Panc1 (cell line): ENCODE measurements at regions not wholly inside any gene's neighbourhood (a gene's known extent, or its start where the extent isn't known, plus 50 kb on each side); places are given as distances from the start of the nearest gene placed in this dataset.

Source experiments
- CTCF ChIP-seq: fragments of 450-650 bp; IDR thresholded peaks from 2 replicates; pipeline ENCODE4 v1.5.1; 2017; ENCODE audit warnings: mild to moderate bottlenecking
- POLR2AphosphoS5 ChIP-seq: IDR thresholded peaks from 2 replicates; pipeline ENCODE4 v1.6.1; 2012; ENCODE audit warnings: mild to moderate bottlenecking, low read depth, low read length, moderate library complexity
- SIN3A ChIP-seq: IDR thresholded peaks from 2 replicates; pipeline ENCODE4 v1.6.1; 2012; ENCODE audit warnings: low read depth, mild to moderate bottlenecking, low read length, moderate library complexity, borderline replicate concordance; ENCODE audit not compliant: insufficient read depth
- TCF7L2 ChIP-seq: IDR thresholded peaks from 2 replicates; pipeline ENCODE4 v1.6.1; 2011; ENCODE audit warnings: mild to moderate bottlenecking, low read depth, low read length, inconsistent platforms
- TF ChIP-seq, protein P1 (sequence below), 2 experiments: IDR thresholded peaks; 2 replicates each; pipeline ENCODE4 v1.6.1; 2011 to 2012; ENCODE audit warnings: low read depth in 2 of 2, control low read depth in 1 of 2, low read length in 1 of 2, mild to moderate bottlenecking in 1 of 2, moderate library complexity in 1 of 2; ENCODE audit not compliant: insufficient read depth in 1 of 2

- TF ChIP-seq SIN3A = no peak
- no peak for TF ChIP-seq CTCF
- TF ChIP-seq TCF7L2 = no peak
- TF ChIP-seq POLR2AphosphoS5 = no peak
- TF ChIP-seq, protein P1, sequence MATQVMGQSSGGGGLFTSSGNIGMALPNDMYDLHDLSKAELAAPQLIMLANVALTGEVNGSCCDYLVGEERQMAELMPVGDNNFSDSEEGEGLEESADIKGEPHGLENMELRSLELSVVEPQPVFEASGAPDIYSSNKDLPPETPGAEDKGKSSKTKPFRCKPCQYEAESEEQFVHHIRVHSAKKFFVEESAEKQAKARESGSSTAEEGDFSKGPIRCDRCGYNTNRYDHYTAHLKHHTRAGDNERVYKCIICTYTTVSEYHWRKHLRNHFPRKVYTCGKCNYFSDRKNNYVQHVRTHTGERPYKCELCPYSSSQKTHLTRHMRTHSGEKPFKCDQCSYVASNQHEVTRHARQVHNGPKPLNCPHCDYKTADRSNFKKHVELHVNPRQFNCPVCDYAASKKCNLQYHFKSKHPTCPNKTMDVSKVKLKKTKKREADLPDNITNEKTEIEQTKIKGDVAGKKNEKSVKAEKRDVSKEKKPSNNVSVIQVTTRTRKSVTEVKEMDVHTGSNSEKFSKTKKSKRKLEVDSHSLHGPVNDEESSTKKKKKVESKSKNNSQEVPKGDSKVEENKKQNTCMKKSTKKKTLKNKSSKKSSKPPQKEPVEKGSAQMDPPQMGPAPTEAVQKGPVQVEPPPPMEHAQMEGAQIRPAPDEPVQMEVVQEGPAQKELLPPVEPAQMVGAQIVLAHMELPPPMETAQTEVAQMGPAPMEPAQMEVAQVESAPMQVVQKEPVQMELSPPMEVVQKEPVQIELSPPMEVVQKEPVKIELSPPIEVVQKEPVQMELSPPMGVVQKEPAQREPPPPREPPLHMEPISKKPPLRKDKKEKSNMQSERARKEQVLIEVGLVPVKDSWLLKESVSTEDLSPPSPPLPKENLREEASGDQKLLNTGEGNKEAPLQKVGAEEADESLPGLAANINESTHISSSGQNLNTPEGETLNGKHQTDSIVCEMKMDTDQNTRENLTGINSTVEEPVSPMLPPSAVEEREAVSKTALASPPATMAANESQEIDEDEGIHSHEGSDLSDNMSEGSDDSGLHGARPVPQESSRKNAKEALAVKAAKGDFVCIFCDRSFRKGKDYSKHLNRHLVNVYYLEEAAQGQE (IDR thresholded peaks at IDR 0.05; ENCODE audit: insufficient read depth in 1 of 2, low read depth in 2 of 2, low read length in 1 of 2) = no peak
Observed at GRCh38 chr11:109347304-109347703, 74.7 kb upstream of the C11orf87 start.
